ENCODE measurements at regions not wholly inside any gene's neighbourhood (a gene's known extent, or its start where the extent isn't known, plus 50 kb on each side); places are given as distances from the start of the nearest gene placed in this dataset.

DNA sequence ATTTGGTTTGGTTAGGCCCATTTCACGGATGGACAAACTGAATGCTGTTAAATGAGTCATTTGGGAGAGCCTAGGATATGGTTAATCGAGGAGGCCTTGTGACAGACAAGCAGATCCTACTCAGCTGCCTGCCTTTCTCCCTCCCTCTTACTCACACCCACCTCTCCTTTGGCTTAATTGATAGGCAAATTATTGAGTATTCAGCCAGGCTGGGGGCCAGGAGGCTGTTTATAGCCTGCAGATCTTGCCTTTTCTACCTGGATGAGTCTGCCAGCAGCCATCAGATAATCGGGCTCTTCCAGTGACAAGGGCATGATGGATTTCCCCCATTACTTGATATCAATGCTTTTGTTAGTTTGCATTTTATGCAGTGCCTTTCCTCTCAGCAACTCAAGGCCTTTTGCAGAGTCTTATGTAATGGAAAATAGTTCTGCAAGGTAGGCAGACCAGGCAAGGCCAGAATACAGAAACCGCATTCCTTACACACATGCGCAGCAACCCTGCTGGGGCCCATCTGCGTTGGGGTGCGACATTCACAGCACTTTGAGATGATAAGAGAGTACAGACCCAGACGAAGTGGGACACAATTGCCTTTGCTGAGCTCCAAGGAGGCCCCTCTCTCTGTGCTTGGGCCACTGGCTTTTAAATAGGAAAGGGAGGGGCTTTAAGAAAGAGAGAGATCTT, 96.2 kb upstream of the ATP6AP2 start:
- DNase-seq: no peak

- no peak for DNase-seq
Observed at GRCh38 chrX:40483502-40483901, 97.3 kb upstream of the ATP6AP2 start.

DNA sequence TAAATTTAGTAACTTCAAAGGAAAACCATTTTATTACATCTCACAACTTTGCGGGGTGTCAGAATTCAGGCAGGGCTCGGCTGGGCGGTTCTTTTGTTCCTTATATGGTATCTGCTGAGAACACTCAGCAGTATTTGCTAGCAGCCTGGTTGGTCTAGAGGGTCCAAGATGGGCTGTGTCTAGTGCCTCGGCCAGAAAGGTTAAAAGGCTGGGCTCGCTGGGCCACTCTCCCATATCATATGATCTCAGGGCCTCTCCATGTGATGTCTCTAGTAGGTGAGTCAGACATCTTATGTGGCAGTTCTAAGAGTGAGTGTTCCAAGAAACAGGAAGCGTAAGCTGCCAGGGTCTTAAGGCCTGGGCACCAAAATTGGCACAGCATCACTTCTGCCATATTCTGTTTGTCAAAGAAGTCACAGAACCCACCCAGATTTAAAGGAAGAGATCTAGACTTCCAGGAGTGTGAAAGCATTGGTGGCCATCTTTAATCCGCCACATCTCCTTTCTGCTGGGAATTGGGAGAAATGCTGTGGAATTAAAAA, 100.9 kb upstream of the ATP6AP2 start:
- no peak for DNase-seq

DNA sequence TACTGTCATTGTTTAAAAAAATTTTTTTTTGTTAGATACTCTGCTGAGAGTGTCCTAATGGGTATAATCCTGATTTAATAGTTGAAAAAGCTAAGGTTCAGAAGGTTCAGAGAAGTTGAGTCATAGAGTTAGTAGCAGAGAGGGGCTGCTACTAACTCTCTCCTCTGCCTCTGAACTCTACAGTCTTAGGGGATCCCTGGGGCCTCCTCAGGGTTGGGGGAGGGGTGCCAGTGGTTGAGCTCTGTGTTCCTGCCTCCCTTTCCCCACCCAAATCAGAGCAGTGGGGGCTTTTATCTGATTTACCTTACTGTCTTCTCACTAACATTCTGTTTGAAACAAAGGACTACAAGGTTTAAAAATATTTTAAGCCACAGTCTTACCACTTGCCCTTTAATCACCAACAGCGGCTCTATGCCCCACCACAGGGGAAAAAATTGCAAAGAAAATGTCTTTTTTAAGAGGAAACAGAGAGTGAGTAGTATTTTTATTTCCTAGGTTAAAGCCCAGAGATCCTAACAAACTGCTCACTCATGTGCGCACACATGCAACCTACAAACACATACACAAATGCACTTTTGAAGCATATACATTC, 102.2 kb upstream of the ATP6AP2 start:
- DNase-seq: no peak

- DNase-seq: no peak
Observed at GRCh38 chrX:40476958-40477357, 103.8 kb upstream of the ATP6AP2 start.

DNA sequence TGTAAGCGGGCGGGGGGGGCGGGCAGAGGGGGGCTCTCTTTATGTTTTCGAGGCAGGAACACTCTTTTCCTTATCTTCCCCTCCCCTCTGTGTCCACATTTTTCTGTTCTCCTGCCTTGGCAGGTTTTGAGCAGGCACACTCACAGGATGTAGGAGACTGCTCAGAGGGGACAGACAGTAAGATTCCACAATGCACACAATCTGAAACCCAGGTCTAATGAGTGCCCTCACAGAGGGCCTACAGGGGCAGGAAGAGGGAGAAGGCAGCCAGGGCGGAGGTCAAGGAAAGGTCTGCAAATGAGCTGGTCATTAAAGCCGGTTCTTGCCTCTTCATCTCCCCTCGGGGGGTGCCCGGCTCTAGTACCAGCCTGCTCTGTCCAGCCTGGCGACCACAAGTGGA, 106.1 kb upstream of the ATP6AP2 start:
- DNase-seq: no peak

DNA sequence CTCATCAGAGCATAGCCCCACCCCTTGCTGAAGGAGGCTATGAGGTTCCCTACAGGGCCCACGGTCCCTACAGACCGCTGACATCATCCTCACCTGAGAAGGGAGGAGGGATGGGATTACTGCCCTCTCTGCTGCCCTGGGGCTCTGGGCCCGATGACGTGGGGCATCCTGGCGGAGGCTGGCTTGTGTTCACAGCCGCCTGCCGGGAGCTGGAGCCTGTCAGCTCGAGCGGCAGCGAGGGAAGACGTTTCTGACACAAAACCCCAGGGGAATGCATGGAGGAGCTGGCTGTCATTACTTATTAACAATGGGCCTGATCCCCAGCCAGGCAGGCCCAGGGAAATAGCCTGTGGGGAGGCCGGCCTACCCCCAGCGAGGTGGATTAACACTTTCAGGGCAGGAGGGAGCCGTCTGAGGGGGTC, 106.6 kb upstream of the ATP6AP2 start:
- DNase-seq: no peak

GRCh38 chrX:40473460-40474204, 107.1 kb upstream of the ATP6AP2 start:
- DNase-seq: no peak

DNA sequence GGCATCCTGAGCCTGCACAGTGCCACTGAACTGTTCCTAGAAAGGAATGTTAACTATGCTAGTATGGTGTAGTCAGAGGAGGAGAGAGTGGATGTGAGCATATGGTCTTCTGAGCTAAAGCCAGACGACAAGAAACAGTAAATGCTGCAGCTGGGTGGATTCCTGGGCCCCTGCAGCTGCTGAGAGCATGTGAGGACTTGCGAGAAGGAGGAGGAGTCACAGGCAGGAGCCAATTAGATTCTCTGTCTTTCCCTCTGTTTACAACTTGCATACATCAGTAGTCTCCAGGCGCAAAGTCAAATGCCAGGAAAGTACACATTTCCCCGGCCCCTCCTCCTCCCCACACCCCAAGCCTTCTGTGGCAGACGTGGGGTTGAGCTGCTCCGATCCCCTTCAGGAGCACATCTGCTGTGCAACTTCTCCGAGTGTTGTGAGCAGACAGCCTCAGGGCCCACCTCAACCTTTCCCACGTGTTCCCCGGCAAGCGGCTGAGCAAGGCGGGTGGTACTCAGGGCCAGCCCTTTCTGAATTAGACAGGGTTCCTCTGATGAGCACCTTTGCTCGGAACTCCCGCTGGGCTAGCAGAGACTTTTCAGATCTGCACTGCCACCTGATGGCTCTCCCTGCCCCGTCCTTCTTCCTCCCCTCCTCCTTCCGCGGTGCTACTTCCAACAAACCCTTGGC, 108.7 kb upstream of the ATP6AP2 start:
- DNase-seq: peak; percentile 2

GRCh38 chrX:40470830-40471429, 109.8 kb upstream of the ATP6AP2 start:
- DNase-seq: no peak

- no peak for DNase-seq
Observed at GRCh38 chrX:40469316-40469715, 111.5 kb upstream of the ATP6AP2 start.

DNA sequence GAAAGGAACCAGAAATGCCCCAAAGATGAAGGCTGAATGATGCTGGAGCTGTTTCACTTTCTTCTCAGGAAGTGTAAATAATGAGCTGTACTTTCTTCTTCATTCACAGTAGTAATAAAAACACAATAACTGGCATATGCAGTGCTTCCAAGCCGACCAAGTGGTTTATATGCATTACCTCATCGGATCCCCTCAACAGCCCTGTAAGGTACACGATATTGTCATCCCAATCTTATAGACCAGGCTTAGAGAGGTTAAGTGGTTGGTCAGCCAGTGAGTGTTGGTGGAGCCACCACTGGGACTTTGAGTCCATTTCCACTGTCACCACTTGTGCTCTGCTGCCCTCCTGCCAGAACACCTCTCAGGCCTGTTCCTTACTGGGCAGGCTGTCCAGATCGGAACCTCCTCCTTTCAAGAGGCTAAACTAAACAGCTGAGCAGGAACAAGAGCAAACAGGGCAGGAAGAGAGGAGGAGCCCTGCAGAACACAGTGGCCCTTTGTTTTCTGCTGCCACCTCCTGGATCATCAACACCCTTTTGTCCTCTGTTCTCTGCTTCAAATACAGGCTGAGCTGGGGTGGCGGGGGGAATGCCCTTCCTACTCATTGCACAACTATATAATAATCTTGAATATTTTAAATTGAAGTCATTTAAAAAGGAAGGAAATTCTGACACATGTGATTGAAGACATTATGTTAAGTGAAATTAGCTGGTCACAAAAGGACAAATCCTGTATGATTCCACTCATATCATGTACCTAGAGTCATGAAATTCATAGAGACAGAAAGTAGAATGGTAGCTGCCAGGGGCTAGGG, 112.5 kb upstream of the ATP6AP2 start:
- peak; percentile 31 for DNase-seq

DNA sequence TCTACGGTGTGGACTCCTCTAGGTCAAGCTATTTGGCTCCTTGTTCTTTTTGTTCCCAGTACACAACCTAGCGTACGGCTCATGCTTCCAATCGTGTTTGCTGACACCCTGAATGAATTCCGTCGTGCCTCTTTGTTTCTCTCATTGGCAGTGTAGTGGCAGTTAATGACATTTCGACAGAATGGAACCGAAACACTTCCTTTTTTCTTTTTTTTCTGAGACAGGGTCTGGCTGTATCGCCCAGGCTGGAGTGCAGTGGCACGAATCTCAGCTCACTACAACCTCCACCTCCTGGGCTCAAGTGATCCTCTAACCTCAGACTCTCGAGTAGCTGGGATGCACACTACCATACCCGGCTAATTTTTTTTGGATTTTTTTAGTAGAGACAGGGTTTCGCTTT, 113.3 kb upstream of the ATP6AP2 start:
- no peak for DNase-seq

GRCh38 chrX:40465735-40466551, 114.8 kb upstream of the ATP6AP2 start:
- DNase-seq: no peak

DNA sequence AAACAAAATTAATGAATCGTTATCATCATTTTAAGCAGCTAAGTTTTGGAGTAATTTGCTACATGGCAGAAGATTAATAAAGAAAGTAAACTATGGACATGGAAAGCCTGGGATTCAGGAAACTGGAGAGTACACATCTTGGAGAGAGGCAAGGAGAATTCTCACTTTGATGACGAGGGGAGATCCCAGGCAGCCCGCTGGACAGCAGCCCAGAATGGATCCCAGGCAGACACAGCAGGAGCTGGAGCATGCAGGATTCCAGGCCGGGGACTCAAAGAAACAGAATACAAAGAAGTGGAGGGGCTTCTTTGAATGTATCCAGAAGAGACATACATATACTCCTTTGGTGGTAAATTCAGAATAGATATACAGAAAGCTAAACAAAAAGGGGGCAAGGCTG, 118.0 kb upstream of the ATP6AP2 start:
- no peak for DNase-seq

DNA sequence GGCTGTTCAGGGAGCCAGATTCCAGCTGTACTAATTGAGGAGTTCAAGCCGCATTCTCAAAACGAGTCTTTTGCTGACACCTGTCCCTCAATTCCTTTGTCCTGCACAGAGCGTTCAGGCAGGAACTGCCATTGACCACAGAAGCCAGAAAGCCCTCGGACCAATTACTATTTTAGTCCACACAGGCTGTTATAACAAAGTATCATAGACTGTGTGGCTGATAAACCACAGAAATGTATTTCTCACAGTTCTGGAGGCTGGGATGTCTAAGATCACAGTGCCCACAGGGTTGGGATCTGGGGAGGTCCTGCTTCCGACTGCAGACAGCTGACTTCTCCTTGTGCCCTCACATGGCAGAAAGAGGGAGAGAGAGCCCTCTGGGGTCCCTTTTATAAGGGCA, 119.8 kb upstream of the ATP6AP2 start:
- no peak for DNase-seq

DNA sequence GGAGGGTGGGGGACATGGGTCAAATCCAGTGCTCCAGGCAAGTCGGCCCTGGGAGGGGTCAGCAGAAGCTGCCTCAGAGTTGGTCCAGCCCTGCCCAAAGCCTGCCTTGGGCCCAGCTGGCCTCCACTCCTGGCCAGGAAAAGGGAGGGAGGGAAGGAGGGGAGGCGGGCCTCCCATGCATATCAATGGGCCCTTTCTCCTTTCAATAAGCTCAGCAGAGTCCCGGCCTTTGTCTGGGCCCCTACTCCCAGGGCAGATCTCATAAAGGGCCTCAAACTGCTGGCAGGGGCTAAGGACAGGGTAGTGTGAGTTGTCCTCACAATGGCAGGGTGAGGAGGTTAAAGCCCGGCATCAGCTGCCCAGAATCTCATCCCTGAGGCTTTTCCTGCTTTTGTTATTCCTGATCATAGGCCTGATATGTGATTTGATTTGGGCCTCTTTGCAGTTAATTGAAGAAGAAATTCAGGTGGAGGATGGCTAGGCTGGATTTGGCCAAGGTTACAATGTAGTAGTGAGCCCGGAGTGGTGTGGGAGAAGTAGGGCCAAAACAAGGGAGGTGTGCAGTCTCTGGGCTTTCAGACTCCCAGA, 121.1 kb upstream of the ATP6AP2 start:
- DNase-seq: no peak

GRCh38 chrX:40457406-40457805, 123.4 kb upstream of the ATP6AP2 start:
- no peak for DNase-seq

- DNase-seq: no peak
Observed at GRCh38 chrX:40452031-40452430, 128.7 kb upstream of the ATP6AP2 start.

DNA sequence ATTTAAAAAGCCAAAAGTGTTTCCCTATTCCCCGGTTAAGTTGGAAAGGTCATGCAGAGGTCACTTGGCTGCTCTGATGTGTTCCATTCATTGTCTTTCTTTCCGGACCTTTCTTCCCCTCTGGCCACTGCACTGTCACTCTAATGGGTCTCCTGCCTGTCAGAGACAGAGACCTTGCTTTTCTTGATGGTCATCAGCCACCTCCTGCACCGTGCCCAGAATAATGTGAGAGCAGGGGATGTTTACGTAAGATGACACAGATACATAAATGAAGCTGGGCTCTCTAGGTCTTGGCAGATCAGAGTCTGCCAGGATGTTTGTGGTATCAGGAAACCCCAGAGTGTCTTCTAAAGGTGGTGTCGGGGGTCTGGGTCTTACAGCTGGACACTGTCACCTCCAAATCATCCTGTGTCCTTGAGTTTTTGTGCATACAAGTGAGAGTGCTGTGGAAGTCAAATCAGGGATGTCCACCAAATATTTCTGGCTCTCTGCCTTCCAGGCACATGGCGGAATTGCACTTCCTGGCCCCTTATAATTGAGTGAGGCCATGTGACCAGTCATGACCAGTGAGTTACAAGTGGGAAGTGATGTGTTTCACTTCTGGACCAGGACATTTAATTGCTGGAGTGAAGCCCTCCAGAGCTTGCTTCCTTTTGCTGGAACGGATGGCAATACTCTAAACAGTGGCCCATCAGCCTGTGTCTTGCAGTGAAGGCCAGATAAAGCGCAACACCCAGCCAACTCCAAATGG, 130.6 kb upstream of the ATP6AP2 start:
- no peak for DNase-seq

All from activated naive CD4-positive, alpha-beta T cell treated with Interleukin-2 at 50 U/mL for 16 hours (primary cell).